ENCODE measurements at regions not wholly inside any gene's neighbourhood (a gene's known extent, or its start where the extent isn't known, plus 50 kb on each side); places are given as distances from the start of the nearest gene placed in this dataset.

GRCh38 chr13:65011378-65011777 lies 2218.8 kb downstream of the PCDH9 start:
- no peak overlapping the region for H3K4me3 ChIP-seq (ENCODE audit: low read depth, low read length)
- no peak for TF ChIP-seq CTCF (IDR thresholded peaks at IDR 0.05; ENCODE audit: borderline replicate concordance, insufficient read depth, low read depth, low read length)

- H3K4me3 ChIP-seq (ENCODE audit: low read depth, low read length), result no peak overlapping the region
- TF ChIP-seq CTCF (IDR thresholded peaks at IDR 0.05; ENCODE audit: borderline replicate concordance, insufficient read depth, low read depth, low read length), result no peak
Observed at GRCh38 chr13:64997438-64997837, 2232.7 kb downstream of the PCDH9 start.

- no peak overlapping the region for H3K4me3 ChIP-seq (ENCODE audit: low read depth, low read length)
- no peak for TF ChIP-seq CTCF (IDR thresholded peaks at IDR 0.05; ENCODE audit: borderline replicate concordance, insufficient read depth, low read depth, low read length)
Observed at GRCh38 chr13:64993514-64994164, 2236.5 kb downstream of the PCDH9 start.

- H3K4me3 ChIP-seq (ENCODE audit: low read depth, low read length), result no peak overlapping the region
- no peak for TF ChIP-seq CTCF (IDR thresholded peaks at IDR 0.05; ENCODE audit: borderline replicate concordance, insufficient read depth, low read depth, low read length)
Observed at GRCh38 chr13:64992314-64992713, 2237.8 kb downstream of the PCDH9 start.

GRCh38 chr13:64985075-64985474 lies 2245.1 kb downstream of the PCDH9 start:
- no peak overlapping the region for H3K4me3 ChIP-seq (ENCODE audit: low read depth, low read length)
- no peak for TF ChIP-seq CTCF (IDR thresholded peaks at IDR 0.05; ENCODE audit: borderline replicate concordance, insufficient read depth, low read depth, low read length)

- no peak overlapping the region for H3K4me3 ChIP-seq (ENCODE audit: low read depth, low read length)
- TF ChIP-seq CTCF (IDR thresholded peaks at IDR 0.05; ENCODE audit: borderline replicate concordance, insufficient read depth, low read depth, low read length), result no peak
Observed at GRCh38 chr13:64962404-64962803, 2267.7 kb downstream of the PCDH9 start.

- no peak for TF ChIP-seq CTCF (IDR thresholded peaks at IDR 0.05; ENCODE audit: borderline replicate concordance, insufficient read depth, low read depth, low read length)
- H3K4me3 ChIP-seq (ENCODE audit: low read depth, low read length), result no peak overlapping the region
Observed at GRCh38 chr13:64959276-64959675, 2270.9 kb downstream of the PCDH9 start.
